Liver (tissue), 3 donors: ENCODE measurements at regions not wholly inside any gene's neighbourhood (a gene's known extent, or its start where the extent isn't known, plus 50 kb on each side); places are given as distances from the start of the nearest gene placed in this dataset.

Experiments
- ATF3 ChIP-seq: IDR thresholded peaks from 2 replicates; pipeline ENCODE4 v1.6.1; 2016; ENCODE audit warnings: antibody characterized with exemption
- CTCF ChIP-seq: fragments of 150-350 bp; IDR thresholded peaks from 2 replicates; pipeline ENCODE4 v1.5.1; 2017; ENCODE audit warnings: improper control_type of control experiment, low read depth, low read length; ENCODE audit not compliant: missing input control
- FOXA1 ChIP-seq: IDR thresholded peaks from 2 replicates; pipeline ENCODE4 v1.6.1; 2016; ENCODE audit warnings: antibody characterized with exemption
- GABPA ChIP-seq, 2 donors: IDR thresholded peaks in 1 of 2; conservative IDR thresholded peaks in 1 of 2; 2 replicates each; pipeline ENCODE4 v1.6.1; 2016; ENCODE audit warnings: antibody characterized with exemption in 2 of 2, mild to moderate bottlenecking in 1 of 2, moderate library complexity in 1 of 2
- HNF4G ChIP-seq: IDR thresholded peaks from 2 replicates; pipeline ENCODE4 v1.6.1; 2016; ENCODE audit warnings: antibody characterized with exemption
- MAX ChIP-seq: IDR thresholded peaks from 2 replicates; pipeline ENCODE4 v1.6.1; 2016; ENCODE audit warnings: antibody characterized with exemption
- SP1 ChIP-seq: IDR thresholded peaks from 2 replicates; pipeline ENCODE4 v1.6.1; 2018; ENCODE audit warnings: antibody characterized with exemption, mild to moderate bottlenecking
- donor health status: healthy.
- donor health status: healthy.

- TF ChIP-seq ATF3 (no peak), CTCF (no peak), FOXA1 (no peak), SP1 (no peak), MAX (no peak), HNF4G (no peak), GABPA (IDR thresholded peaks at IDR 0.05 in 1 of 2, conservative IDR thresholded peaks at IDR 0.05 in 1 of 2) (no peak)
Observed at GRCh38 chr15:98226149-98226548, 265.6 kb downstream of the ARRDC4 start.
